Astrocyte (in vitro differentiated cells and primary cell): ENCODE measurements at regions not wholly inside any gene's neighbourhood (a gene's known extent, or its start where the extent isn't known, plus 50 kb on each side); places are given as distances from the start of the nearest gene placed in this dataset.

Experiments used
- DNase-seq: peaks from one replicate; pipeline ENCODE4 v3.0.0-alpha.2; 2010; ENCODE audit warnings: low read depth
- FAIRE-seq: peaks from 2 replicates; lab custom pipeline; 2011; peaks lifted over from hg19 to GRCh38; lab: Jason Lieb, UNC
- H2AFZ ChIP-seq: 2 replicates; pipeline ENCODE4 v1.6.0; 2012; ENCODE audit warnings: low read depth, low read length, inconsistent platforms
- H3K27ac ChIP-seq: 2 replicates; pipeline ENCODE4 v1.5.1; 2011; ENCODE audit warnings: low read depth, low read length, inconsistent platforms
- H3K27me3 ChIP-seq: 2 replicates; pipeline ENCODE4 v1.6.0; 2011; ENCODE audit warnings: low read length, inconsistent platforms; ENCODE audit not compliant: insufficient read depth
- H3K36me3 ChIP-seq: 2 replicates; pipeline ENCODE4 v1.5.1; 2011; ENCODE audit warnings: low read length, inconsistent platforms; ENCODE audit not compliant: insufficient read depth
- H3K4me1 ChIP-seq: 2 replicates; pipeline ENCODE4 v1.5.1; 2011; ENCODE audit warnings: low read length, inconsistent platforms; ENCODE audit not compliant: insufficient read depth
- H3K4me2 ChIP-seq: 2 replicates; pipeline ENCODE4 v1.6.0; 2012; ENCODE audit warnings: low read length, inconsistent platforms
- H3K4me3 ChIP-seq: 2 replicates; pipeline ENCODE4 v1.5.1; 2011; ENCODE audit warnings: low read depth, mild to moderate bottlenecking, low read length, inconsistent platforms; ENCODE audit not compliant: insufficient read depth
- H3K79me2 ChIP-seq: 2 replicates; pipeline ENCODE4 v1.6.0; 2012; ENCODE audit warnings: mild to moderate bottlenecking, low read length, inconsistent platforms; ENCODE audit not compliant: insufficient read depth
- H3K9ac ChIP-seq: 2 replicates; pipeline ENCODE4 v1.6.0; 2012; ENCODE audit warnings: mild to moderate bottlenecking, low read length, inconsistent platforms
- H3K9me3 ChIP-seq: 2 replicates; pipeline ENCODE4 v1.5.1; 2012; ENCODE audit warnings: low read depth, mild to moderate bottlenecking, low read length, inconsistent platforms; ENCODE audit not compliant: insufficient read depth
- H4K20me1 ChIP-seq: 2 replicates; pipeline ENCODE4 v1.6.0; 2012; ENCODE audit warnings: low read length, inconsistent platforms; ENCODE audit not compliant: insufficient read depth
- H3K27ac Mint-ChIP-seq: one replicate; pipeline ENCODE4 v1.8.0; 2021; ENCODE audit warnings: mild to moderate bottlenecking, mixed read lengths; ENCODE audit not compliant: unreplicated experiment
- H3K27me3 Mint-ChIP-seq: one replicate; pipeline ENCODE4 v1.8.0; 2021; ENCODE audit warnings: low read depth, mixed read lengths; ENCODE audit not compliant: unreplicated experiment
- H3K36me3 Mint-ChIP-seq: one replicate; pipeline ENCODE4 v1.8.0; 2021; ENCODE audit warnings: low read depth, mixed read lengths; ENCODE audit not compliant: unreplicated experiment
- H3K4me1 Mint-ChIP-seq: one replicate; pipeline ENCODE4 v1.8.0; 2021; ENCODE audit warnings: low read depth, mixed read lengths; ENCODE audit not compliant: unreplicated experiment
- H3K4me3 Mint-ChIP-seq: one replicate; pipeline ENCODE4 v1.8.0; 2021; ENCODE audit warnings: mild to moderate bottlenecking, moderate library complexity, mixed read lengths; ENCODE audit not compliant: unreplicated experiment
- H3K9me3 Mint-ChIP-seq: one replicate; pipeline ENCODE4 v1.8.0; 2021; ENCODE audit warnings: mild to moderate bottlenecking, mixed read lengths; ENCODE audit not compliant: unreplicated experiment
- CTCF ChIP-seq: IDR thresholded peaks from 2 replicates; pipeline ENCODE4 v1.5.1; 2011; ENCODE audit warnings: low read depth, mild to moderate bottlenecking, inconsistent platforms, low read length, moderate library complexity; ENCODE audit not compliant: insufficient read depth
- EZH2 ChIP-seq: IDR thresholded peaks from 2 replicates; pipeline ENCODE4 v1.6.1; 2012; ENCODE audit warnings: mild to moderate bottlenecking, low read length, inconsistent platforms; ENCODE audit not compliant: insufficient read depth

- H3K27me3 ChIP-seq, result peaks cover 38% of the 10 kb centered on the region
- H3K79me2 ChIP-seq, result no peaks in the 10 kb centered on the region
- no peaks in the 10 kb centered on the region for H3K9me3 ChIP-seq
- no peak overlapping the region for H3K4me3 ChIP-seq
- FAIRE-seq, result no peak
- TF ChIP-seq EZH2, result no peak
- Mint-ChIP-seq H3K9me3 (peaks cover 15% of the 10 kb centered on the region), H3K27me3 (peaks cover 70% of the 10 kb centered on the region), H3K4me1 (no peaks in the 10 kb centered on the region), H3K27ac (no peak overlapping the region), H3K36me3 (peaks cover 7% of the 10 kb centered on the region), H3K4me3 (no peak overlapping the region)
- H3K4me2 ChIP-seq, result no peak overlapping the region
- no peak overlapping the region for H3K27ac ChIP-seq
- H4K20me1 ChIP-seq, result no peaks in the 10 kb centered on the region
- no peaks in the 10 kb centered on the region for H3K4me1 ChIP-seq
- no peak for DNase-seq
- H2AFZ ChIP-seq, result no peak overlapping the region
- H3K9ac ChIP-seq, result no peak overlapping the region
- H3K36me3 ChIP-seq, result no peaks in the 10 kb centered on the region
Measured at GRCh38 chr6:33935439-33936080, 131.8 kb upstream of the MLN start.

GRCh38 chr6:33934731-33935270, 131.0 kb upstream of the MLN start:
- H3K9ac ChIP-seq, result no peak overlapping the region
- peaks cover 65% of the 10 kb centered on the region for H3K27me3 Mint-ChIP-seq

GRCh38 chr6:33933101-33933500, 129.3 kb upstream of the MLN start:
- peaks cover 23% of the 10 kb centered on the region for H3K27me3 ChIP-seq
- H3K27ac ChIP-seq, result no peak overlapping the region
- no peak for DNase-seq
- Mint-ChIP-seq H3K27ac (no peak overlapping the region), H3K9me3 (peaks cover 14% of the 10 kb centered on the region), H3K4me3 (no peak overlapping the region), H3K36me3 (peaks cover 7% of the 10 kb centered on the region), H3K27me3 (peaks cover 55% of the 10 kb centered on the region), H3K4me1 (no peaks in the 10 kb centered on the region)
- H3K4me2 ChIP-seq, result no peak overlapping the region
- no peak overlapping the region for H3K4me3 ChIP-seq
- no peaks in the 10 kb centered on the region for H3K9me3 ChIP-seq
- no peaks in the 10 kb centered on the region for H4K20me1 ChIP-seq
- no peak overlapping the region for H3K9ac ChIP-seq
- H3K36me3 ChIP-seq, result no peaks in the 10 kb centered on the region
- no peak for TF ChIP-seq CTCF
- no peak for TF ChIP-seq EZH2
- H2AFZ ChIP-seq, result no peak overlapping the region
- no peaks in the 10 kb centered on the region for H3K79me2 ChIP-seq
- H3K4me1 ChIP-seq, result no peaks in the 10 kb centered on the region
- FAIRE-seq, result no peak

More at GRCh38 chr6:33934731-33935270, 131.0 kb upstream of the MLN start:
- H3K4me2 ChIP-seq, result no peak overlapping the region
- peaks cover 32% of the 10 kb centered on the region for H3K27me3 ChIP-seq
- H3K9me3 Mint-ChIP-seq, result peaks cover 15% of the 10 kb centered on the region
- no peaks in the 10 kb centered on the region for H3K9me3 ChIP-seq
- no peaks in the 10 kb centered on the region for H3K36me3 ChIP-seq
- H3K36me3 Mint-ChIP-seq, result peaks cover 7% of the 10 kb centered on the region
- H3K4me3 Mint-ChIP-seq, result no peak overlapping the region
- no peak overlapping the region for H3K4me3 ChIP-seq
- no peak overlapping the region for H2AFZ ChIP-seq
- H3K4me1 Mint-ChIP-seq, result no peaks in the 10 kb centered on the region
- no peak overlapping the region for H3K27ac ChIP-seq
- no peaks in the 10 kb centered on the region for H3K79me2 ChIP-seq
- no peaks in the 10 kb centered on the region for H3K4me1 ChIP-seq
- no peak overlapping the region for H3K27ac Mint-ChIP-seq
- TF ChIP-seq CTCF (no peak), EZH2 (no peak)
- FAIRE-seq, result no peak
- no peaks in the 10 kb centered on the region for H4K20me1 ChIP-seq
- DNase-seq, result no peak
